ENCODE measurements at regions not wholly inside any gene's neighbourhood (a gene's known extent, or its start where the extent isn't known, plus 50 kb on each side); places are given as distances from the start of the nearest gene placed in this dataset.

- DNase-seq (no peak), ATAC-seq (no peak)
- no peak overlapping the region for H3K4me3 ChIP-seq
- H3K27ac ChIP-seq: no peak overlapping the region
- TF ChIP-seq POLR2A (IDR thresholded peaks at IDR 0.05) (no peak), CTCF (IDR thresholded peaks at IDR 0.05) (no peak)
- intact Hi-C loops (cut with DNase I): no loop called here
- H3K4me1 ChIP-seq: no peaks in the 10 kb centered on the region
- H3K9me3 ChIP-seq: peaks cover 0 to 33% (median 10%) of the 10 kb centered on the region in 12 donors
- H3K27me3 ChIP-seq: no peaks in the 10 kb centered on the region
- no peaks in the 10 kb centered on the region for H3K36me3 ChIP-seq
Observed at GRCh38 chr13:22563272-22563671, 617.5 kb upstream of the SGCG start.

- DNase-seq (no peak), ATAC-seq (no peak)
- H3K9me3 ChIP-seq: peaks cover 0 to 6% (median 0%) of the 10 kb centered on the region in 12 donors
- H3K27me3 ChIP-seq: no peaks in the 10 kb centered on the region
- H3K4me3 ChIP-seq: no peak overlapping the region
- H3K27ac ChIP-seq: no peak overlapping the region
- H3K36me3 ChIP-seq: no peaks in the 10 kb centered on the region
- intact Hi-C loops (cut with DNase I): no loop called here
- TF ChIP-seq POLR2A (IDR thresholded peaks at IDR 0.05) (no peak), CTCF (IDR thresholded peaks at IDR 0.05) (peak in 3 of 12 donors; percentile 17 to 27 (median 19))
- 80 to 86% (median 85%) methylated on average over 2 of the region's 2 CpGs for WGBS, 4 donors
- H3K4me1 ChIP-seq: no peaks in the 10 kb centered on the region
Observed at GRCh38 chr13:22569811-22570210, 611.0 kb upstream of the SGCG start.

- 23 to 38% (median 27%) methylated on average over 4 of the region's 4 CpGs for WGBS, 4 donors
- DNase-seq (no peak), ATAC-seq (no peak)
- Histone ChIP-seq H3K27ac (no peak overlapping the region), H3K4me1 (no peaks in the 10 kb centered on the region), H3K36me3 (no peaks in the 10 kb centered on the region), H3K9me3 (peaks cover 0 to 9% (median 0%) of the 10 kb centered on the region in 12 donors), H3K4me3 (no peak overlapping the region), H3K27me3 (no peaks in the 10 kb centered on the region)
- TF ChIP-seq CTCF (IDR thresholded peaks at IDR 0.05) (no peak), POLR2A (IDR thresholded peaks at IDR 0.05) (no peak)
- intact Hi-C loops (cut with DNase I): no loop called here
Observed at GRCh38 chr13:22589880-22590279, 590.9 kb upstream of the SGCG start.

- H3K36me3 ChIP-seq: no peaks in the 10 kb centered on the region
- ATAC-seq (no peak), DNase-seq (no peak)
- no peaks in the 10 kb centered on the region for H3K27me3 ChIP-seq
- no peak overlapping the region for H3K4me3 ChIP-seq
- peaks cover 0 to 4% (median 0%) of the 10 kb centered on the region in 12 donors for H3K4me1 ChIP-seq
- TF ChIP-seq POLR2A (IDR thresholded peaks at IDR 0.05) (no peak), CTCF (IDR thresholded peaks at IDR 0.05) (no peak)
- intact Hi-C loops (cut with DNase I): no loop called here
- H3K9me3 ChIP-seq: no peaks in the 10 kb centered on the region
- H3K27ac ChIP-seq: no peak overlapping the region
Observed at GRCh38 chr13:22592515-22592914, 588.3 kb upstream of the SGCG start.
